NCI-H187 treated with DMSO at 0.1 percent for 48 hours (cell line): ENCODE measurements at regions not wholly inside any gene's neighbourhood (a gene's known extent, or its start where the extent isn't known, plus 50 kb on each side); places are given as distances from the start of the nearest gene placed in this dataset.

Experiments
- DNase-seq: peaks from one replicate; lab custom pipeline; 2025; lab: John Stamatoyannopoulos, UW

DNA sequence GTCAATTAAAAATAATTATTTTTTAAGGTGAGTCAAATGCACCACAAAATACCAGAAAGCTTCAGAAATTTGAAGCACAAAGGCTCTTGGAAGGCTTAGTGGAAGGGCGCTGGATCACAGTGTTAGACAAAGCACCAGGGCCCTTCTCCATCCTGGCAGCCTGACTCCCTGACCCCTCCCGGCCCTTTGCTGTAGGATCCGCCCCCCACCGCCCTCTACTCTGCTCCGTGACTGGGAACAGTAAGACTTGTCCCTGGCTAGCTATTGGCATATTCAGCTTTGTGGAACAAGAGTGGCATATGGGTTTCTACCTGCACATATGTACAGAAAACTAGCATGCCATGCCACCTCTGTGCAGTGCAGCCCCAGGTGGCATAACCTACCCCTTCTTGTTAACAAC, 222.1 kb downstream of the SYK start:
- DNase-seq, result no peak

DNA sequence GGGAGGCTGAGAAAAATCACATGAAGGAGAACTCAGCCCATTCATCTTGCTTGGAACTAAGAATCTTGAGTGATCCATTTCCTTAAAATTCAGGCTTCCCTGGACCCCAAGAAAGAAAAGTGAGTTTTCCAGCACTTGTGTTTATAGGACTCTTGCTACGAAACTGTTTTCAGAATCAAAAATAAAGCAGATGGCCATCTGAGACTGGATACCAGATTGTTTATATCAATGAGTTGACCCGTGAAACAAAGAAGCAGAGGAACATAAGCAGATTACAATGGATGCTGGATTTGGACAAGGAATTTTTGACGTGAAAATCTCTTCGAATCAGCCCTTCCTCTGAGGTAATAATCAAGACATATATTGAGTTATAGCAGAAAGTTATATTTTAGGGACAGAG, 223.2 kb downstream of the SYK start:
- no peak for DNase-seq

GRCh38 chr9:91025856-91026255, 224.2 kb downstream of the SYK start:
- DNase-seq, result no peak

GRCh38 chr9:91026266-91026665, 224.6 kb downstream of the SYK start:
- DNase-seq, result no peak

- DNase-seq, result no peak
These were observed 225.4 kb downstream of the SYK start for GRCh38 chr9:91027005-91027404.

GRCh38 chr9:91028166-91028827, 226.7 kb downstream of the SYK start:
- no peak for DNase-seq

DNA sequence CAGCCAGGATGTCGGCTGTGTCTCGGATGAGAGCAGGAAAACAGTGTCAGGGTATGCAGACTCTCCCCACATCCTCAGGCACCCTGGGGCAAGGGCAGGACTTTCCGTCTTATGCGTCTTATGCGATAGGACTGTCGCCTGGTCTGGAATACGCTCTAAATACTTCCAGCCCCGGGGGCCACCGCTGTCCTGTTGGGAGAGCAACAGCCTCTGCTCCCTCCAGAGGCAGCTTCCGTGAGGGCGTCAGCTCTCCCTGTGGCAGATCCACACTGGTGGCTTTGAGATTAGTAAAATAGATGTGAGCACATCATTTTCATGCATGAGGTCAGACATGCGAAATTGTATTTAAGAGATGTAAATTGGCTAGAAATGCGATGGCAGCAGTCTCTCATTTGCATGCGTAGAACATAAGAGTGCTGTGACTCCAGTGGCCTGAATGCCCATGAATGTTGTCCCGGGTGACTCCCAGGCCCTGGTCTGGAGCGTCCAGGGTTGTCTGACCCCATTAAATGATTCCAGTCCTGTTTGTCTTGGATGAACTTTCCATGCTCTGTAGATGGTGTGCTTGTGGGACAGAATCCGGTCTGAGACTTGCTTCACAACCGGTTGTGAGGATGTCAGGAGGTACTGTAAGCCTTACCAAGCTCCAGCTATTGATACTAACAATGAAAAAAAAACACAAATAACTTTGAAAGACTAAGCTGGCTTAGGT, 228.2 kb downstream of the SYK start:
- no peak for DNase-seq

GRCh38 chr9:91032121-91032531, 230.5 kb downstream of the SYK start:
- DNase-seq, result no peak

DNA sequence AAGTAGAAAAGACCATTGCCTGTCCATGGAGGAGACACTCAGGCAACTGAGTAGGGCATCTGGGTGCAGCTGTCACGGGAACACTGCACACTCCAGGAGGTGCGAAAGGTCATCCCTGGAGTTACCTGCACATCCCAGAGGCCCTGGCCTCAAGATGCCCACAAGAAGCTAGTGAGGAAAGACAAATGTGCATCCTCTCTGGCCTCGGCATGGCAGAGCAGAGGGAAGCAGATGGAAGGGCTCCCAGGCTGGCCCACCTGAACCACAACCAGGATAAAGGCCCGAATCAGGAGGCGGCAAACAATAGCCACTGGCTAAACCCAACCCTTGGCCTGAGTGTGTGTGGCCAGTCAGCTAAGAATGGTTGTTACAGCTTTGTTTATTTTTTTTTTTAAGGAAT, 231.7 kb downstream of the SYK start:
- no peak for DNase-seq

GRCh38 chr9:91033797-91034196, 232.2 kb downstream of the SYK start:
- no peak for DNase-seq

DNA sequence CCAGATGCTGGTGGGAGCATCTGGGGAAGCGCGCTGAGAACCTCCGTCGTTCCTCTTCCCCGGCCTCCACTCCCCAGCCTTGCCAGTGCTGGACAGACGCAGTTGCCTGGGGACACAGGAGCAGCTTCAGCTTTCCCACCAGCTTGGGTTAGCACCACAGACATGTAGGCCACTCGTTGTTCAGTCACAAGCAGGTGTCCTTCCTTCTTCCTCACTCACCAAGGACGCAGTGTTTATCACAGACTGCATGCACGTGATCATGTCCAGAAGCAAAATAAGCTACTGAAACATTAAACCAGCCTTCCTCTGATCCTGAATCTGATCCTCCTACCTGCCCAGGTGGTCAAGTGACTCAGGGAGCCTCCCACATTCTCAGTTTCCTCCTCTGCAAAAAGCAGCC, 232.9 kb downstream of the SYK start:
- DNase-seq, result no peak

DNA sequence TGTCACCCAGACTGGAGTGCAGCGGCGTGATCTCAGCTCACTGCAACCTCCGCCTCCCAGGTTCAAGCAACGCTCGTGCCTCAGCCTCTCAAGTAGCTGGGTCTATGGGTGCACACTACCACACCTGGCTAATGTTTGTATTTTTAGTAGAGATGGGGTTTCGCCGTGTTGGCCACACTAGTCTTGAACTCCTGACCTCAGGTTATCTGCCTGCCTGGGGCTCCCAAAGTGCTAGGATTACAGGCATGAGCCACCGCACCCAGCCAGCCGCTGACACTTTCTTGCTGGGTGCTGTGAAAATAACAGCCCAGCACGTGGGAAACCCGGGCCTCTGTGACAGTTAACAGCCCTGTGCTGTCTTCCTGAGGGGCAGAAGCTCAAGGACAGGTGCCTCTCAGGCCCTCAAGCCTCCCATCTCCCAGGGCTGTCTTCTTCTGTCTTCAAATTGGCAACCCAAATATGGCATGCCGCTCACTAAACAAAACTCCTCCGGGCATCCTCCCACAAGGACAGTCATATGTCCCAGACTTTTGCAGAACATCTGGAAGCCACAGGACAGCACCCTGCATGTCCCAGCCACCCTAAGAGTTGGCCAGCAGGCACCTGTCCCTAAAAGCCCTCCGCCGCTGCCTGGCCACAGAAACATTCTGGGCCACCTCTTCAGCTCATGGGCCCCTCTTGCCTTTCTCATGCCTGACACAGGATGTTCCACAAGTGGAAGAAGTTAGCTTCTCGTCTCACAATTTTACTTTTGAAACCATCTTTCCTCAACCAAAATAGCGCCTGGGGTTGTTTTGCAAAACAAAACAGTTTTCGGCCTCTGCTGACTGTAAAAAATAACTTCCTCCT, 233.6 kb downstream of the SYK start:
- DNase-seq, result no peak

DNA sequence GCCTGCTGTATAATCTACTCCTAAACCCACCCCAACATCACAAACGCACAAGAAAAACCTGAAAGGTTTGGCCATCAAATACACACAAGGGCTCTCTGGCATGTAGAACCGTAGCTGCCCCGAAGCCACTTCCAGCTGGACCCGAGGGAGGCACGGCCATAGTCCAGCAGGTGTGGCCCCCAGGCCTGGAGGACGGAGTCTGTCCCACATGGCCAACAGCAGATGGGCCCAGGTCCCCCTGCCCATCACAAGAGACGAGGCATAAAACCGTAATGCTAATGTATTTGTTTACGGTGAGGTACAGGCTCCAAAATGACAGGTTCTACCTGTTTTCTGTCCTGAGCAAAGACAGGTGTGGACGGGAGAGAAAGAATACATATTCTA, 234.2 kb downstream of the SYK start:
- no peak for DNase-seq

DNA sequence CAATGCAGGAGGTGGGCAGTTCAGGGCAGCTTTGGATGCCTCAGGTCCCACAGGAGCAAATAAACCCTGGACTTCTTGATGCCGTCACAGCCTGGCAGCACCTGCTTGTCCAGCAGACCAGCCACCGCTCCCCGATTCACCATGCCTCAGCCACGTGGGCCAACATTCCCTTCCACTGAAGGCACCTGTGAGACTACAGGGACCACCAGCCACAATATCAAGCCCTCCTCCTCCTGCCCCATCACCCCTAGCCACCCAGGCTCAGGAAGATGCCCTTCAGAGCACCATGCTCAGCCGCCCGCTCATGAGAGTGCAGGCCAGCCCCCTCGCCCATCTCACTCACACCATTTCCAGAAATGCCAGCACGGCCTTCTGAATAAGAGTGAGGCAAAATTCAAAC, 234.7 kb downstream of the SYK start:
- DNase-seq, result no peak

- peak; percentile 32 for DNase-seq
These were observed 235.3 kb downstream of the SYK start for GRCh38 chr9:91036826-91037510.

GRCh38 chr9:91037511-91038482, 236.2 kb downstream of the SYK start:
- DNase-seq, result no peak

DNA sequence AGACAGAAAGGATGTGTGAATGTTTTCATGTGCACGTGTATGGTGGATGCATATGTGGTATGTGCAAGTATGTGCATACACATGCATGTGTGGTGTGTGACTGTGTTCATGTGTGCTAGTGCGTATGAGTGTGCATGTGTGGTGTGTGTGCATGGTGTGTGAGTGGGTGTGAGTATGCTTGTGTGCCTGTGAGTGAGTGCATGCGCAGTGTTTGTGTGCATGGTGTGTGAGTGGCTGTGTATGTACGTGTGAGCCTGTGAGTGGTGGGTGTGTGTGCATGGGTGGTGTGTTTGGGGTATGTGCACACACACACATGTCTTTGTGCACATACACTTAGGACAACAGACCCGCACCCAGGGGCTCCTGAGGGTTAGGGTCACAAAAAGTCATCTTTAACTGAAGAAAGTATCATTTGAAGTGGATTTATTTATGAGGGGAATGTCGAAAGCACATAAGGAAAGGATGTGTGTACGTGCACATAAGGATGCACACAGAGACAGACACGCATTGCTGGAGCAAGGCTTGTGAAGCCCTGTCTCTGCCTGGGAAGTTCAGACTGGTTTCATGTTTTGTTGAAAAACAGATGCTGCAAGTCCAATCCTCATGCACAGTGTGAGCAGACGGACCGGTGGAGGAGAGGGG, 237.0 kb downstream of the SYK start:
- no peak for DNase-seq

DNA sequence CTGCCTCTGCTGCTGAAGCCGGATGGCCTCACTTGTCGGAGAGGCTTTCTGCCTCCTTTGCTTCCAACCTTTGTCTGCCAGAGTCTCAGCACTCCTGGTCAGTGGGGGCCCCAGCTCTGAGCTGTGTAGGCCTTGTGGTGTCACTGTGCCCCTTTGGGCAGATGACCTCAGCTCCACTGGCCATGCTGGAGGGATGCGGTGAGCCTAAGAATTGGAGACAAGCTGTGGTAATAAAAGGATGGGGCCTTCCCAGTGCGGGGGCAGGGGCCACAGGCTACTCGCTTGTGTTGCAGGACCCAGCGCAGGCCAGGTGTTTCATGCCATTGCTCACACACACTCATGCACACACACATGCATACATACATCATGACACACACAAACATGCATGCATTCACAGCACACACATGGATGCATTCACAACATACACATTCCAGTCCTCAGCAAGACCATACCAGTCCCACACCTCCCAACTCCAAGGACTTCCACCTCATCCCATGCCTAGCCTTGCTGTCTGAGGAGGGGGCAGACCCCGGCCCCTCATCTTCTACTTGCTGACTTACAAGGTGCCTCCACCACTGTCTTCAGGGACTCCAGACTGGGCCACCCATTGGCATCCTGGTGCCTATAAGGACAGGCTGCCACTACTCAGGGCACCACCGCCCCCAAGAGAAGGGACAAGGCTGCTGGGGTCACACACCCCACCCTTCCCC, 237.7 kb downstream of the SYK start:
- DNase-seq, result no peak

DNA sequence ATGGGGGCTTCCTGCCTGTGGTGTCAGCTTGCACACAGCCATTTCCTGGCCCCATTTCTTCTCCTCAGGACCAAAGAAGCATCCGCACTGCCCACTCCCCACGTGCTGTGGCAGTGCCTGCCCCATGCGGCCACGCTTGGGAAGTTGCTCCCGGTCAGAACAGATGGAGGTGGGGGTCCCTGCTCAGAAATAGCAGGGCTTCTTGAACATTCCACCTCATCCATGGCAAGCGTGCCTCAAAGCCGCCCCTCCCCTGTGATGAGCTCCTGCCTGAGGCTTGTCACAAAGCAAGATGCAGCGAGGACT, 238.2 kb downstream of the SYK start:
- DNase-seq, result no peak
